MM.1S (cell line): ENCODE measurements at regions not wholly inside any gene's neighbourhood (a gene's known extent, or its start where the extent isn't known, plus 50 kb on each side); places are given as distances from the start of the nearest gene placed in this dataset.

Source experiments
- CTCF ChIP-seq: fragments of 300-600 bp; sonication (generic); IDR thresholded peaks from 2 replicates; pipeline ENCODE4 v1.5.1; 2016; ENCODE audit warnings: antibody characterized with exemption, low read length, mixed read lengths
- EZH2 ChIP-seq: fragments of 300-600 bp; sonication (generic); optimal IDR thresholded peaks from 2 replicates; pipeline ENCODE3; 2017; ENCODE audit warnings: low read depth, mild to moderate bottlenecking, antibody characterized with exemption, low read length, mixed read lengths
- EZH2phosphoT487 ChIP-seq: fragments of 300-600 bp; sonication (generic); IDR thresholded peaks from 2 replicates; pipeline ENCODE4 v1.6.1; 2018; ENCODE audit warnings: antibody characterized with exemption, low read length

GRCh38 chr14:82445810-82446570, 912.3 kb upstream of the SEL1L start:
- TF ChIP-seq CTCF (no peak), EZH2phosphoT487 (no peak), EZH2 (no peak)
